NCI-H2029 treated with DMSO at 0.1 percent for 48 hours (cell line): ENCODE measurements at regions not wholly inside any gene's neighbourhood (a gene's known extent, or its start where the extent isn't known, plus 50 kb on each side); places are given as distances from the start of the nearest gene placed in this dataset.
"Not testable (repeated sequence)": the region's sequence is repeated elsewhere in the genome, so short reads cannot be mapped to it uniquely, and the experiment has no call there.

Source experiments
- DNase-seq: peaks from one replicate; lab custom pipeline; 2025; lab: John Stamatoyannopoulos, UW

DNA sequence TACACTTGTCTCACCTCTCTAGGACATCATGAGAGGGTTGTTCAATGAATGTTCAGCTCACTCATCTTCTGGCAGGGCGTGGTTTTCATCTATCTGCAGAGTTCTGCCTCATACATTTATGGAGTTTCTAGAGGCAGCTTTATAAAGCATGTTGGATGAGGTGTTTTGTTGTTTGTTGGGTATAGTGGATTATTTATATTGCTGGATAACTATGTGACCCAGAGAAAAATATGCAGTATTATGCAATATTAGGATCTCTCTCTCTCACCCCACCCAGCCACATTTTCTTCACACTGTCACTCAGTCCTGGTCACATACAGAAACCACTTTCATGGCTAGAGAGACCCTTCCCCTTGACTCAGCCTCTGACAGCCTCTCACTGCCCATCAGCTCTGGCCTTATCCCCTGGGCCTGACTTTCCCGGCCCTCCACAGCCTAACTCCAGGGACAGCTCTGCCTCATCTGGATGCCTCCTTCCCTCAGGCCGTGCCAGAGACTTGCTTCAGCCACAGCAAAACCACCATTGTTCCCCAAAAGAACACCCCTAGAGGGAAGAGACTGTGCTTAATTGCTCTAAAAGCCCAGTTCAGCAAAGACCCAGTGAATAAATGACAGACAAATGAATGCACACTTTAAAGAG lies 260.3 kb downstream of the MYCN start:
- no peak for DNase-seq

DNA sequence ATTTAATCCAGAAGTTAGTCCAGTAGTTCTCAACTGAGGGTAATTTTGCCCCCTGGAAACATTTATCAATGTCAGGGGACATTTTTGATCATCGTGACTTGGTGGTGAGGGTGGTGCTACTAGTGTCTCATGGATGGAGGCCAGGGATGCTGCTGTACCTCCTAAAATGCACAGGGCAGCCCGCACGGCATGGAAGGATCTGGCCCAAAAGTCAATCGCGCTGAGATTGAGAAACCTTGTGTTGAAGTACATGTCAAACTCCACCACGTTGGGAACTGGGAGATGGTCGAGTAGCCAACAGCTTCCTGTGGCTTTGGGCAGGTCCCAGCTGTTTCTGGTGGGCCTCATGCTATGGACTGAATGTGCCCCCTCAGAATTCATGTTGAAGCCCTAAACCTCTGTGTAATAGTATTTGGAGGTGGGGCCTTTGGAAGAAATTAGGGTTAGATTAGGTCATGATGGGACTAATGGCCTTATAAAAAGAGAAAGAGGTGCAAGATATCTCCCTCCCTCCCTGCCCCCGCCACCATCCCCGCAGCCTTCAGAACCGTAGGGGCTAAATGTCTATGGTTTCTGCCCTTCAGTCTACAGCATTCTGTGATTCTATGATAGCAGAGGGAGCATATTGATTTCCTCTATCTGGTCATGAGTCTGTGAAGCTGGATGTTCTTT lies 259.7 kb downstream of the MYCN start:
- no peak for DNase-seq

DNA sequence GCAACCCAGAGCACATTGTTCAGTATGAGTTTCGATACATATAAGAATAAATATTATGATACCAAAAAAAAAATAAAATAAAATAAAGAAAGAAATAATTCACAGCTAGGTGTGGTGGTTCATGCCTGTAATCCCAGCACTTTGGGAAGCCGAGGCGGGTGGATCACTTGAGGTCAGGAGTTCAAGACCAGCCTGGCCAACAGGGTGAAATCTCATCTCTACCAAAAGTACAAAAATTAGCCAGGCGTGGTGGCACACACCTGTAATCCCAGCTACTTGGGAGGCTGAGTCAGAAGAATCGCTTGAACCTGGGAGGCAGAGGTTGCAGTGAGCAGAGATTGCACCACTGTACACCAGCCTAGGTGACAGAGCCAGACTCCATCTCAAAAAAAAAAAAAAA lies 258.9 kb downstream of the MYCN start:
- DNase-seq = not testable (repeated sequence)

DNA sequence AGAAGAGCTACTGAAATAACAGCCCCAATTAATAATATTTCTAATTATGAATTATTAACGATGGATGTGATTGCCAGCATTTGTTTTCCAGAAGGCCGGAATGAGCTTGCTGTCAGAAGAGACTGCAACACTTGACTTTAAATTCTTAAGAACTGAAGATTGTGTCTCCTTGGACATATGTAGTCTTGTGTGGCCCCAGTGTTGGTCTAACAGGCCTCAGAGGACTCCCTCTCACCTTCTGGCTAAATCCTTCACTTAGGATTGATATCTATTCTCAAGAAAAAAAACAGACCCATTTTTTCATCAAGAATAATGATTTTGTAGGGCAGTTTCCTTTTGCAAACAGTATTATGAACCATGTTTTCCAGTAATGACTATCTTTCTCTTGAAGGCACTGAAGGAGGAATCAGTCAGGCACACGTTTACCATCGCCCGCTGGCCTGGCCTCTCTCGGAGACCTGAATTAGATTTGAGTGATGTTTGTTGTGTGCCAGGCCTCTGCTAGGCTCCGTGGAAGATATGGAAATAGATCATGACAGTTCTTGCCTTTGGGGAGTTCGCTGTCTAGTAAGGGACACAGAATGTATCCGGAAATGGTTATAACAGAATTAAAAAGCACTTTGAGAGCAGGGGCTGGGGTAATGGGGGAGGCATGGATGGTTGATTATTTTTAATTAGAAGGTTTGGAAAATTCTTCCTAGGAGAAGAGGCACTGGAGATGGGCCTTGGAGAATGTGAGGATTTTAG lies 258.0 kb downstream of the MYCN start:
- no peak for DNase-seq

GRCh38 chr2:16197504-16198147 lies 257.3 kb downstream of the MYCN start:
- no peak for DNase-seq

- DNase-seq = no peak
Observed at GRCh38 chr2:16196687-16197503, 256.5 kb downstream of the MYCN start.

DNA sequence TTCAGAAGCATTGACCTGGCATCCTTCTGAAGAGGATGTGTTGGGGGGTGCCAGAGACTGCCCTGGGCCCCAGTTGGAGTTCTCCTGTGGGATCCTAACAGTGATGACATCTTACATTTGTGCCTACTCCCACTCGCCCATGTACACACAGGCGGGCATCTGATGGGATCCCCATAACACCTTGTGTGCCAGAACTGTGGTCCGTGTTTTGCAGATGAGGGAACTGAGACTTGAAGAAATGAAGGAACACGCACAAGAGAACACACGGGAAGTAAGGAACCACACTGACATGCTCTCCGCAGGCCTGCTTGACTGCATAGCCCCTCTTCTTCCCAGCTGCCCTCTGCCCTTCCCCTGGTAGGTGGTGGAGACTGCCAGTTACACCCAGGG lies 255.3 kb downstream of the MYCN start:
- DNase-seq = no peak

DNA sequence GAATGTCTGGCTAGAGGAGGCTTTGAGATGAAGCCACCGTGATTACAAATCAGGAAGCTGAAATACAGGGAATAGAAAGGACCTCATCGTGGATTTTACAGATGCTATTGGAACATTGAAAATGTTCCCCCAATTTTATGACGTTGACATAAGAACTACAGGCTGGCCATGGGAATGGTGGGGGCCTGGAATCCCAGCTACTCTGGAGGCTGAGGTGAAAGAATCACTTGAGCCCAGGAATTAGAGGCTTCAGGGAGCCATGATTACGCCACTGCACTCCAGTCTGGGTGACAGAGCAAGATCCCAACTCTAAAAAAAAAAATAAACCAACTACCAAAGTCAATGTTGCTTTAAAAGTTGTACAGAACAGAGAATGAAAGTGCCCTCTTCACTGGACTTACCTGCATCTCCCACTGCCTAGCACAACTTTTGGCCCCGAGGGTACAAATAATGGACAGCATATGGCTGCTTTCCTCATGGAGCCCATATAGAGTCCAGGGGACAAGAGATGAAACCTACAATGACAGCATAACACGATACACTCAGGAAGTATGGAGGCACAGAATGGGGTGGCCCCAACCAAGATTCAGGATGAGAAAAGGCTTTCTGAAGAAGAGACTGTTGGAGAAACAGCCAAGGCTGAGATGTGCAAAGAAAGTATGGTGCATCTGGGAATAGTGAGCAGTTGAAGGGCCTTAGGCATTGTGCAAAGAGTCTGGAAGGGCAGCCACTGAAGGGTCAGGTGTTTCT lies 254.8 kb downstream of the MYCN start:
- no peak for DNase-seq

DNA sequence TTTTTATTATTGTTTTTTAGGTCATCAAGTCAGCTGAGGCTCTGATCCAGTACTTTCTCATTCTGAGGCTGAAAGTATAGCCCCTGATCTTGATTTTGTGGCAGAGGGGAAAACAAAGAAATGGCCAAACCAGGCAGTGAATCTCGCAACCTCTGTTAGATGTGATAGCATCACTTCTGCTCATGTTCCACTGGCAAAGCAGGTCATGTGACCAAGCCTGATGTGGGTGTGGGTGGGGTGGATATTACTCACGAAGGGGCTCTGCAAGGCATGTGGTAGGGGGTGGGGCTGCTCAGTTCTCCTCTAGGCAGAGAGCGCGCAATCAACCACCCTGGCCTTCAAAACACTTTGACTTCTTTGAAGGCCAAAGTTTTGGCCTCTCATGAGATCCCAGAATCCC lies 254.2 kb downstream of the MYCN start:
- DNase-seq = no peak

GRCh38 chr2:16194096-16194390 lies 253.7 kb downstream of the MYCN start:
- DNase-seq = no peak

DNA sequence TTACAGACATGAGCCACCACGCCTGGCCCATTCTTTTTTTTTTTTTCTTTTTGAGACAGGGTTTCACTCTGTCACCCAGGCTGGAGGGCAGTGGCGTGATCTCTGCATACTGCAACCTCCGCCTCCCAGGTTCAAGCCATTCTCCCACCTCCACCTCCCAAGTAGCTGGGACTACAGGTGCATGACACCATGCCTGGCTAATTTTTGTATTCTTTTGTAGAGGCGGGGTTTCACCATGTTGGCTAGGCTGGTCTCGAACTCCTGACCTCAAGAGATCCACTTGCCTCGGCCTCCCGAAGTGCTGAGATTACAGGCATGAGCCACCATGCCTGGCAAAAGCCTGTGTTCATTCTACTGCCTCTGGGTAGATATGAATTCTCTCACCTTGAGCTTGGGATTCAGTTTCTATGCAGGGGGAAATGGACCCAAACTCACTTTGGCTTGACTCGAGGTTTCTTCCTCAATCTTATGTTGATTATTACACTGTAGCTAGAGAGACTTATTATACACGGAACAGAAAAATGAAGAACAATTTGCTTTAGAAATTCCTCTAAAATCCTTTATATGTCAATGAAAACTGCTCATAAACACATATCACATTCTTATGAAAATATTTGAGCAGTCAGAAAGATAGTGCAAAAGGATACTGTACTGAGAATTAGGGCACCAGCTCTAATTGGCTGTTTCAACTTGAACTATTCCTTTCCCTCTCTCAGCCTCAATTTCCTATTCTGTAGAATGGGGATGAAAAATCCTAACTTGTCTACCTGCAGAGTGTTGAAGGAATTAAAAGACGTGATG lies 252.3 kb downstream of the MYCN start:
- no peak for DNase-seq

DNA sequence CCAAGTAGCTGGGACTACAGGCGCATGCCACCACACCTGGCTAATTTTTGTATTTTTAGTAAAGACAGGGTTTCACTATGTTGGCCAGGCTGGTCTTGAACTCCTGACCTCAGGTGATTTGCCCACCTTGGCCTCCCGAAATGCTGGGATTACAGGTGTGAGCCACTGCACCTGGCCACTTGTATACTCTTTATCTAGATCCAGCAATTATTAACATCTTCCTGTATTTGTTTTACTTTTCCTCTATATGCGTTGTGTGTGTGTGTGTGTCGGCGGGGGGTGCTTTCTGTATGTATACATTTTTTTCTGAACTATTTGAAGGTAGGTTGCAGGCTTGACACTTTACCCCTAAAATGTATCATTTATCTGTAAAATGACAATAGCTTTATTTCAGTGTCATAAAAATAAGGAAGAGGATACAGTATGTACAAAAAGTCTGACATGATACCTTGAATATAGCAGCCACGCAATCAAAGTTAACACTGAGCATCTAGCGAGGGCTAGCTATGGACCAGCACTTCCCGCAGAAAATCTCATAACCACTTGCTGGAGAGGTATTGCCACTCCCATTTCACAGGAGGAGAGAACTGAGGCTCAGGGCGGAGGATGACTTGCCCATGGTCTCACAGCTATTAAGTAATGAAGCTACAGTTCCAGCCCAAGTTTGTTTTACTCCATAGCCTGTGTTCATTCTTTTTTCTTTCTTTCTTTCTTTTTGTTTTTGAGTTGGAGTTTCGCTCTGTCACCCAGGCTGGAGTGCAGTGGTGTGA lies 251.3 kb downstream of the MYCN start:
- DNase-seq = no peak

DNA sequence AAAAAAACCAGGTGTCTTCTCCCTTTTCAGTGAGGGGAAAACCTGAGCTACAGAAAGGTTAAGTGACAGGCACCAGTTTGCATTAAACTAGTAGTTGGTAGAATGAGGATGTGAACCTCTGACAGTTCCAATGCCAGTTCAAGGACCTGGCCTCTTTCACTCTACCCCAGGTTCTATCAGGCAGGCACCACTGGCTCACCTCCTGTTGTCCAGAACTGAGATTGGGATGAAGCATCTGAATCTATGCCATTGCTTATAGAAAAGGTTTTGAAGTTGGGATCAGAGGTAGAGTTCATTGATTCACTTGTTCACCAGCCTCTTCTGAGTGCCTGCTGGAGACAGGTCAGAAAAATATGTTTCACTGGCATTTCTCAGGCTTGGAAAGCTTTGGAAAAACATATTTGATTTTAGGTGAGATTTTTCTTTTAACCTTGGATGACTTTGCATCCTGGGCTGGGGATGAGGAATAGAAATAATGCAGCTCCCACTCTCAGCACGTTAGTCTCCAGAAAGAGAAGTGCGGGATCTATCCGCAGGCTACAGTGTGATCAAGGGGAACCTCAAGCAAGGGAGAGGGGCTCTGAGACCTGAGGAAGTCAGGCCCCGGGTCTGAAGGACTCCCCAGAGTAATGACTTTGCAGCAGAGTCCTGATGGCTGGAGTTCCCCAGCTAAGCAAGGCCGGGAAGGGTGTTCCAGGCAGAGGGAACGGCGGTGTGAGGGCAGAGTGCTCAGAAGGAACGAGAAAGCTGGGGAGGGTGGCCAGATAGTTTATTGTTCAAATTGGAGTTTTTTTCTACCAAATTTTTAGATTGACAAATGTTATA lies 250.3 kb downstream of the MYCN start:
- DNase-seq = no peak

DNA sequence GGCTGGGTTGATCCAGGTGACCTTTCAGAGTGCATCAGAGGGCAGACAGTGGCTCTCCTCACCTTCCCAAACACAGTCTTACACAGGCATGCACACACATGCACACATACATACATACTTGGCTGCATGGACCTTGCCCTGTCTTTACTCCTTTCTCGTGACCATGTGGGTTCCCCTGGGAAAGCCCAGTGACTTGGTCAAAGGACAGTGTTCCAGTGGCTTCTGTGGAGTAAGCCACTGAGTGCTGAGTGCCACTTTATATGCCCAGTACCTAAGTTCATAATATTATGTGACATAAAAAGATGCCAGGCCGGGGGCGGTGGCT lies 249.4 kb downstream of the MYCN start:
- DNase-seq = no peak

DNA sequence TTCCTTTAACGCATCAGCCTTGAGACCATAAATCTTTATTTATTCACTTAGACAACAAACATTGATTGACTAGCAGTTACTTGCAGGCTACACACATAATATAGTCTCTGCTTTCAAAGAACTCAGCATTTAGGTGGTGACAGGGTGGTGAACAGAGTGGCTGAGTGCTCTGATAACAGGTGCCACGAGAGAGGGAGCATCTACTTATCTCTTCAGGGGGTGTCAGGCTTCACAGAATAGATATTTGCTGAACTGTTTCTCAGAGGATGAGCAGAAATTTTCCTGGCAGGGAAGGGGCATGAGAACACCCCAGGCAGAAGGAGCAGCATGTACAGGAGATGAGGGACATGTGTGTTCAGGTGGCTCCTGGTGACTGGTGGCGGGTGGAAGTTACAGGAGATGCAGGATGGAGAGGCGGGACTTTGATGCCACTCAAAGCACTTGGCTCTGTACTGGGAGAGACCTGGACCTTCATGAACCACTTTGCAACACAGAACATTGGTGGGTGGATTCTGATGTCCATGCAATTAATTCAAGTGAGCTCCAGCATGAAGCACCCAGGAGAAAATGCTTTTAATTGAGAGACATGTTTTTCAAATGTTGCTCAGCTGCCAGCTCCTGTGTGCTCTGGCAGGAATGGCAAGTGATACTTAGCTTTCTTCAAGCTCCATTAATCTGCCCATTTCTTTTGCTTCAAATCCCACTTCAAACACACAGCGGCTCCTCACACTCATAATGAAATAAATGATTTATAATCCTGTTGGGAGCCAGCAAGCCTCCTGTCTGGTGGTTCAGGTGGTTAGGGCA lies 248.9 kb downstream of the MYCN start:
- DNase-seq = no peak

- DNase-seq = no peak
Observed at GRCh38 chr2:16188261-16188890, 248.0 kb downstream of the MYCN start.

GRCh38 chr2:16187482-16187817 lies 247.1 kb downstream of the MYCN start:
- no peak for DNase-seq
